ENCODE measurements at regions not wholly inside any gene's neighbourhood (a gene's known extent, or its start where the extent isn't known, plus 50 kb on each side); places are given as distances from the start of the nearest gene placed in this dataset.

GRCh38 chr17:68812876-68813584 is 142.2 kb downstream of the ABCA8 start:
- no peak for ATAC-seq

DNA sequence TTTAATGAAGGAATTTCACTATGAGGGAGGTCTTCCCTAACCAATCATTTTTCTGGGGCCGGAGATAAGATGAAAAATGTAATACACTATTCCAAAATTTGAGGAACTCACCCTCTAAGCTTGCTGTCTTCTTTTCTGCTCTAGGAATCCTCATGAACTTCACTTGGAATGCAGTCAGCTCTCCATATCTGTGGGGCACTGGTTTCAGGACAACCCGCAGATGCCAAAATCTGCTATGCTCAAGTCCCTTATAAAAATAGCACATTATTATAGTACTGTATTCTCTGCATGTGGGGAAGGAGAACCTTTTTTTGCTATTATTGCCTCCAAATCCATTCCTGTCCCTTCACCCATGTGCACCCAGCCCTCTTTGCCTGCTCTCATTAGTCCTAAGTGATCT is 146.0 kb downstream of the ABCA8 start:
- ATAC-seq = no peak

DNA sequence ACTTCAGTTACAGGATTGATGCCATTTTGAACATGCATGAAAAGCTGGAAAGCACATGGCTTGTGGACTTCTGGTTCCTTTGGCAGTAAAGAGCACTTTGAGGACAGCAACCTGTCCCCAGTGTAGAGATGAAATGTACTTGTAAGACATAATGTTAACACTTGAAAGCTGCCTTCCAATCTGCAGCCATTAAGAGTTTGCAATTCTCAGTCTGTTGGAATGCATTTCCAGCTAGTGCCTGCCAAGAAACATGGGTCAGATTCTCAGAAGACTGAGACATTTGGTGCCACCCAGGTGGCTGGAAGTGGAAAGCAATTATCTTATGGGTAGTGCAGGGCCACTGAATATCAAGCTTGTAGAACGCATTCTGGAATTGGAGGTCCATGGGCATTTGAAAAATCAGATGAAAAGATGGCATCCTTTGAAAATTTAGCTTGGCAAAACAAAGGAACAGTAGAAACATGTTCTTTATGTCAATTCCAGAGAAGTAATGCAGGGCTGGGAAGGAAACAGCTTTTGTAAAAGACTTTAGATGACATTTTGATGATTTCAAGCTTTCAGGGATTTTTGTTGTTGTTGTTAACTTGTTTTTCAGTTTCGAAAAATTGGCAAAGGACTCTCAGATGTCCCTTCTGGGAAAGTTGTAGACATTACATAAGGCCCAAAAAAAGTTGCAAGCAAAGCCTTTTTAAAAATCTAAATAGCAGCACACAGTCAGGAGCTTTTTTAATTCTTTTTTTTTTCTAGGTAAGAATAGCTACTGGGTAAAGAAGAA is 147.0 kb downstream of the ABCA8 start:
- ATAC-seq = no peak

DNA sequence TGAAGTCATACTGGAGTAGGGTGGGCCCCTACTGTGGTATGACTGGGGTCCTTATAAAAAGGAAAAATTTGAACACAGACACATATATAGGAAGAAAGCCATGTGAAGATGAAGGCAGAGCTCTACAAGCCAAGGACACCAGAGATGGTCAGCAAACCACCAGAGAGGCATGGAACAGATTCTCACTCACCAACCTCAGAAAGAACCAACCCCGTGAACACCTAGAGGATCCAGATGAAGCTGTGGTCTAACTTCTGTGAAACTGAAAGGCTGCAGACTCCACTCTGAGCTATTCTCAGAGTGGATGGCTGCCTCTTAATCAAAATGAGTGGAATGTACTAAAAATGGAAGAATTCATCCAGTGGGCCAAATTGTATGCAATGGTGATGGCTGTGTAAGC is 149.6 kb downstream of the ABCA8 start:
- no peak for ATAC-seq

DNA sequence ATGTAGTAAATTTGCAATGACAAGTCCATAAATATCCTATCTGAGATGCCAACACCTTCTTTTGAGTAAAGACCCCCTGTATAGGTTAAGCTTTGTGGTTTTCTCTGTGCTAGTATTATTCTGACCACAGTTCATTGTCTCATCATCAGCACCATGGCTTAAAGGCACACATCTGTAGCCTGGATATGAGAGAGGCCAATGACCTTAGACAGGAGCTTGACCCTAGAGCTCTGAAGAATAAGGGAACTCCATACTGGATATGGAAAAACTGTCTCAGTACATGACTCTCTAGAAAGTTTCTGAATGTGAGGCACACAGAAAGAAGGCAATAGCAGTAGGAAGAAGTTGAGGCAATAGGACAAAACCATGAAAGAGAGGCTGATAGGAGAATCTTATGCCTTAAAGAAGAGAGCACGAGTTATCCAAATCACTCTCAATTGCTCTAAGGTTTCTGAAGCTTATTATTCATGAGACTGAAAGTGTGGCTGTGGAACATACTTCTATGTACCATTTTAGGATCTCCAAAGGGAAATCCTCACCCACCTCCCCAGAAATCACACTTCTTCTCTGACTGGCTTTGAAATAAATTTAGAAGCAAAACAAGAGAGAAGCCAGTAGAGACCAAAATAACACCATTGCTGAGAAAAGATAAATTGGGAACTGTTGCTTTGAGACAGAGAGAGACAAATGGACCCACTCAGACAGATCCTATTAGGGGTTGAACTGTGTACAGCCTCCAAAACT is 150.2 kb downstream of the ABCA8 start:
- no peak for ATAC-seq

- ATAC-seq = no peak
Observed at GRCh38 chr17:68803164-68803929, 151.8 kb downstream of the ABCA8 start.

DNA sequence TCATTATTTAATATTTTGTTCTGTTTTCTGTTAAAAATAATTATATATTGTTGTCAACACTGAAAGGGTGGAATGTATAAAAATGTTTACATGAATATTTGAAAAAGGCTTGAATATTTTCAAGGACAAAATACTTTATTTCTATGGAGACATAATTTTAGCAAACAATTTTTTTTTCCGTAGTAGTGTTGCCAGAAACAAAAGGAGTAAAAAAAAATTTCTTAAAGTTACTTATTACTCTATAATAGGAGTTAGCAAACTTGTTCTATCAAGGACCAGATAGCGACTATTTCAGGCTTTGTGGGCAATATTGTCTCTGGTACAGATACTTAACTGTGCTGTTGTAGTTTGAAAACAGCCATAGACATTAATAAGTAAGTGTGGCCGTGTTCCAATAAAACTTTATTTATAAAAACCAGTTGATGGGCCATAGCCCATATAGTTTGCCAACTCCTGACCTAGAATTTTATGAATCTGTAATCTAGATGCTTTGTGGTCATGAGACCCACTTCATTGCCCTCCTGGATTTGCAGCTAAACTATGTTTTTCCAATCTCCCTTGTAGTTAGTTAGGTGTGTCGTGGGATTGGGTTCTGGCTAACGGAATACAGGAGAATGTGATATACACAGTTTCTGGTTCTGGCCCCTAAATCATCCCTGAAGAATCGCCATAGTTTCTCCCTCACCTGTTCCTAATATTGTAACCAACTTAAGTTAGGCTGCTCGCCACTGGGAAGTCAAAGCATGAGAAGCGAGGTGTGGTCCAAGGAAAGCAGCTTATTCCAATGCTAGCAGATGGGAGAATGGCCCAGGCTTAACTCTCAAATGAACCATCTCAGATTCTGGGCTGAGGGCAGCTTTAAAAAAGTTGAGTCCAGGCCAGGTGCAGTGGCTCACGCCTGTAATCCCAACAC is 153.6 kb downstream of the ABCA8 start:
- no peak for ATAC-seq

- no peak for ATAC-seq
Observed at GRCh38 chr17:68800751-68801150, 154.4 kb downstream of the ABCA8 start.

DNA sequence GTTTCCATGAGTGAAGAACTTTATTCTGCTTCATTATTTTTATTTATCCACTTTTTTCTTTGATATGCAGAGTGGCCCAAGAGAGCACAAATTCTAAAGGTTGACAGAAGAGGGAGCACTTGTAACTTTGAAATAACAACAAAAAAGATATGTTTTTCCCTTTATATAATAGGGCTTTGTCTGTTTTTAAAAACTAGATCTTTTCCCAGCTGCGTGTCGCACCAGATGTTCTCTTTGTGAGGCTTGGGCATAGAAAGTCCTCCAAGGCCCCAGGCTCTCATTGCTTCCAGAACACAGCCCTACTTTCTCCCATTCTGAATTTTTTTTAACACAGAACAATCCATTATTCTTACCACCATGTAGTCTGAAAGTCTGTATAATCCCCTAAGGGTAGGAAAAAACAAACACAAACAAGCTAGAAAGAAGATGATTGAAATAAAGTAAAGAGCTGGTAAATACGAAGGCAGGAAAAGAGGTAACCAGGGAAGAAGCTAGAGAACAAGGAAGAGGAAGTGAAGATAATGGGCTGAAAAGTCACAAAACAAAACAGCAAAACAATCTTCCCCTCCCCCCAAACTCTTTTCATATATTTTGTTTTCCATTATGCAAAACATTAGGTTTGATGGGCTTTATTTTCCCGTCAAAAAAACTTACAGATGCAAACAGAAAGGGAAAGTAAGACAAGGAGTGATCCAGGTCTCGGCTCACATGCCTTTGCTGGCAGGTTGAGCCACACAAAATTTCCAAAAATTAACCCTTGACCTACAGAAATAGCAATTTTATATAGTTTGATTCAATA is 160.4 kb downstream of the ABCA8 start:
- peak; percentile 39 for ATAC-seq

GRCh38 chr17:68792873-68793272 is 162.3 kb downstream of the ABCA8 start:
- ATAC-seq = no peak

DNA sequence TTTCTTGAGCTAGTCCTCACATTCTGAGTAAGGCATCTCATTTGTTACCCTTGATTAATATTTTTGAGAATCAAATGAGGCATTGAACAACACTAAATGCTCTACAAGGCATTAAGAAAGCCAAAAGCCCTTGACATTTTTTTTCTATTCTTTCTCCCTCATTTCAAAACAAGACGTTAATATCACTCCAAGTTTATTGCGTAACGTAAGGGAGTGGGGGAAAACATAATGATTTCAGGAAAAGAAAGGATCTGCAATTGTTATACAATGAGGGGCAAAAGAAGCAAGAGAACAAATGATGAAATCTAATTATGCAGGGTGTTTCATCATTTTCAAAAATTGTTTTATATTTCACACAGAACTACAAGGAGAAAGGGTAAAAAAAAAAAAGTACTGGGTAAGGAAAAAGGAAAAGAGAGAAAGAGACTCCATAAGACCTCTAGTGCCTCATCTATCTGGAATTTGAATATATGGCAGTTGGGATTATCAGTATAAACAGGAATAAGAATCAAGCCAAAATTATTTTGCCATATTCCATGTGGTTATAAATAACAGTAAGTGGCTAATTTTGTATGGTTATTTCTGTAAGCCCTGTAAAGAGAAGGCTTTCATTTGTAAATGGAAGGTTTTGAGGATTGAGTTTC is 163.0 kb downstream of the ABCA8 start:
- no peak for ATAC-seq

- no peak for ATAC-seq
Observed at GRCh38 chr17:68790931-68791330, 164.3 kb downstream of the ABCA8 start.

GRCh38 chr17:68790492-68790891 is 164.7 kb downstream of the ABCA8 start:
- no peak for ATAC-seq

DNA sequence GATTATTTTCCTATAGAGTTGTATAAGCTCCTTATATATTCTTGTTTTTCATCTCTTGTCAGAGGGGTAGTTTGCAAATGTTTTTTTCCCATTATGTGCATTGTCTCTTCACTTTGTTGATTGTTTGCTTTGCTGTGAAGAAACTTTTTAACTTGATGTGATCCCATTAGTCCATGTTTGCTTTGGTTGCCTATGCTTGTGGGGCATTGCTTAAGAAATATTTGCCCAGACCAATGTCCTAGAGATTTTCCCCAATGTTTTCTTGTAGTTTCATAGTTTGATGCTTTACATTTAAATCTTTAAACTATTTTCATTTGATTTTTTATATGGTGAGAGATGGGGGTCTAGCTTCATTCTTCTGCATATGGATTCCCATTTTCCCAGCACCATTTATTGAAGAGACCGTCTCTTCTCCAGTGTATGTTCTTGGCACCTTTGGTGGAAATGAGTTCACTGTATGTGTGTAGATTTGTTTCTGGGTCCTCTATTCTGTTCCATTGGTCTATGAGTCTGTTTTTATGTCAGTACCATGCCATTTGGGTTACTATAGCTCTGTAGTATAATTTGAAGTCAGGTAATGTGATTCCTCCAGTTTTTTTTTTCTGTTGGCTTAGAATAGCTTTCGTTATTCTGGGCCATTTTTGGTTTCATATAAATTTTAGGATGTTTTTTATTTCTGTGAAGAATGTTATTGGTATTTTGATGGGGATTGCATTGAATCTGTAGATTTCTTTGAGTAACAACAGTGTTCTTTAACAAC is 165.8 kb downstream of the ABCA8 start:
- no peak for ATAC-seq

GRCh38 chr17:68785565-68786486 is 169.4 kb downstream of the ABCA8 start:
- no peak for ATAC-seq

- ATAC-seq = no peak
Observed at GRCh38 chr17:68784431-68784830, 170.8 kb downstream of the ABCA8 start.

GRCh38 chr17:68783861-68784260 is 171.3 kb downstream of the ABCA8 start:
- no peak for ATAC-seq

DNA sequence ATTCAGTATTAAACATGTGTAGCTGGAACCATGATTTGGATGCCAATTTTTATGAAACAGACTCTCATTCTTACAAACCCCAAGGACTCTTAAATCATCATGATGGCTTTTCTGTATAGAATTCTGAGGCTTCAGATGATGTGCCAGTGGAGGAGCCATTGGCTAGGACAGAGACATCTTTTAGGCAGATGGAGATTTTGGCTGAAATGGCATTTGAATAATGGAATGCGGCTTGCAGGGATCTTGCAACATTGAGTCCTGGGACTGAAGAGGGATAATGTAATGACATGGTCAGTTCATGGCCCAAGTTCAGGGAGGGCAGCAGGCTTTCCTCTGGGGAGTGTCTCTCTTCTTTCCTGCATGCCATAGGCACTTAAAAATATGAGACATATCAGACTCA is 172.4 kb downstream of the ABCA8 start:
- no peak for ATAC-seq
